CD4-positive, alpha-beta T cell (primary cell): ENCODE measurements at regions not wholly inside any gene's neighbourhood (a gene's known extent, or its start where the extent isn't known, plus 50 kb on each side); places are given as distances from the start of the nearest gene placed in this dataset.

ENCODE experiments used
- ATAC-seq: fragments of 200-7000 bp; cut with Tn5 transposase; one replicate; pipeline ENCODE4 v1.10.0; 2022; ENCODE audit warnings: mild to moderate bottlenecking; ENCODE audit not compliant: poor library complexity
- CTCF ChIA-PET: fragments of 350-600 bp; sonication (Branson Sonifier 250); formaldehyde crosslinking; loops from one replicate; lab custom pipeline; 2021; ENCODE audit warnings: antibody characterized with exemption, inconsistent platforms; lab: Charles Lee
- POLR2A ChIA-PET: fragments of 350-600 bp; sonication (Branson Sonifier 250); formaldehyde crosslinking; loops from one replicate; lab custom pipeline; 2021; ENCODE audit warnings: antibody characterized with exemption, inconsistent platforms; lab: Charles Lee
- DNase-seq, 14 experiments: peaks; one replicate each; pipeline ENCODE4 v3.0.0-alpha.2; 2013 to 2020; ENCODE audit warnings: mixed read lengths in 2 of 14
- H3K27ac ChIP-seq, 2 donors: one replicate each; pipeline versions ENCODE4 v1.5.1 to v1.7.0; 2013; ENCODE audit warnings: low read length in 2 of 2, low read depth in 1 of 2, mild to moderate bottlenecking in 1 of 2
- H3K27me3 ChIP-seq, 2 experiments: 1 replicate in 1 of 2; 2 replicates in 1 of 2; pipeline versions ENCODE4 v1.6.1 to v1.7.0; 2013; ENCODE audit warnings: low read length in 2 of 2, control low read depth in 1 of 2, mild to moderate bottlenecking in 1 of 2, moderate library complexity in 1 of 2; ENCODE audit not compliant: insufficient read depth in 2 of 2, control insufficient read depth in 1 of 2
- H3K36me3 ChIP-seq: one replicate; pipeline ENCODE4 v1.6.1; 2013; ENCODE audit warnings: low read length, control low read depth; ENCODE audit not compliant: insufficient read depth
- H3K4me1 ChIP-seq: one replicate; pipeline ENCODE4 v1.6.1; 2013; ENCODE audit warnings: low read length, control low read depth; ENCODE audit not compliant: insufficient read depth
- H3K4me3 ChIP-seq: one replicate; pipeline ENCODE4 v1.5.1; 2013; ENCODE audit warnings: mild to moderate bottlenecking, low read length, moderate library complexity
- H3K9me3 ChIP-seq, 2 experiments: 1 replicate in 1 of 2; 2 replicates in 1 of 2; pipeline versions ENCODE4 v1.6.1 to v1.7.0; 2013; ENCODE audit warnings: low read length in 2 of 2, mild to moderate bottlenecking in 2 of 2, control low read depth in 1 of 2, moderate library complexity in 1 of 2; ENCODE audit not compliant: control insufficient read depth in 1 of 2, insufficient read depth in 1 of 2
- H3K27ac Mint-ChIP-seq: one replicate; pipeline ENCODE4 v1.8.0; 2020; ENCODE audit warnings: mixed read lengths
- H3K27me3 Mint-ChIP-seq: one replicate; pipeline ENCODE4 v1.8.0; 2021; ENCODE audit warnings: mixed read lengths
- H3K36me3 Mint-ChIP-seq: one replicate; pipeline ENCODE4 v1.8.0; 2021; ENCODE audit warnings: low read depth, mixed read lengths
- H3K4me1 Mint-ChIP-seq: one replicate; pipeline ENCODE4 v1.8.0; 2021; ENCODE audit warnings: low read depth, mixed read lengths
- H3K4me3 Mint-ChIP-seq: one replicate; pipeline ENCODE4 v1.8.0; 2020; ENCODE audit warnings: mild to moderate bottlenecking, mixed read lengths
- H3K9me3 Mint-ChIP-seq: one replicate; pipeline ENCODE4 v1.8.0; 2020; ENCODE audit warnings: mixed read lengths
- CTCF ChIP-seq: fragments of 200-600 bp; IDR thresholded peaks from one replicate; pipeline ENCODE4 v1.8.0; 2022; ENCODE audit warnings: antibody characterized with exemption, mild to moderate bottlenecking
- intact Hi-C, 2 experiments: fragments of 100-400 bp; cut with DNase I in 1 of 2; cut with micrococcal nuclease in 1 of 2; formaldehyde crosslinking; loops; one replicate each; pipeline versions ENCODE4 v1.15.1 to v1.9.0; 2023 to 2025; cut with DNase I, micrococcal nuclease

- no peak for TF ChIP-seq CTCF
- no peaks in the 10 kb centered on the region for H3K36me3 ChIP-seq
- Mint-ChIP-seq H3K9me3 (peaks cover 11% of the 10 kb centered on the region), H3K27me3 (no peaks in the 10 kb centered on the region), H3K4me3 (no peak overlapping the region), H3K27ac (no peak overlapping the region), H3K36me3 (no peaks in the 10 kb centered on the region), H3K4me1 (no peaks in the 10 kb centered on the region)
- no peaks in the 10 kb centered on the region for H3K4me1 ChIP-seq
- H3K27ac ChIP-seq, result no peak overlapping the region
- DNase-seq (no peak), ATAC-seq (no peak)
- H3K4me3 ChIP-seq, result no peak overlapping the region
- CTCF ChIA-PET, result interaction anchor here (1.2 kb wide), 1 partner anchor 10 kb away, joined by 3 read pairs; no protein-coding TSS in a partner anchor
- no peaks in the 10 kb centered on the region for H3K27me3 ChIP-seq
- no peaks in the 10 kb centered on the region for H3K9me3 ChIP-seq
- POLR2A ChIA-PET, result no interaction called here
- intact Hi-C loops, result no loop called here
Observed at GRCh38 chr4:45316257-45316656, 589.9 kb upstream of the GNPDA2 start.

- H3K4me1 ChIP-seq, result no peaks in the 10 kb centered on the region
- no peaks in the 10 kb centered on the region for H3K4me1 Mint-ChIP-seq
- no peaks in the 10 kb centered on the region for H3K27me3 Mint-ChIP-seq
- H3K27ac ChIP-seq, result no peak overlapping the region
- no peaks in the 10 kb centered on the region for H3K36me3 Mint-ChIP-seq
- no peak overlapping the region for H3K27ac Mint-ChIP-seq
- no peak for DNase-seq
- H3K4me3 Mint-ChIP-seq, result no peak overlapping the region
- no peaks in the 10 kb centered on the region for H3K9me3 ChIP-seq
- H3K4me3 ChIP-seq, result no peak overlapping the region
- intact Hi-C loops, result no loop called here
- peaks cover 5% of the 10 kb centered on the region for H3K9me3 Mint-ChIP-seq
- no peak for ATAC-seq
- no peaks in the 10 kb centered on the region for H3K27me3 ChIP-seq
- ChIA-PET POLR2A (no interaction called here), CTCF (no interaction called here)
- no peaks in the 10 kb centered on the region for H3K36me3 ChIP-seq
- TF ChIP-seq CTCF, result no peak
Observed at GRCh38 chr4:45302828-45303227, 576.5 kb upstream of the GNPDA2 start.

- Mint-ChIP-seq H3K36me3 (no peaks in the 10 kb centered on the region), H3K4me3 (no peak overlapping the region), H3K27me3 (no peaks in the 10 kb centered on the region), H3K27ac (no peak overlapping the region), H3K9me3 (peaks cover 19% of the 10 kb centered on the region), H3K4me1 (no peaks in the 10 kb centered on the region)
- H3K27me3 ChIP-seq, result no peaks in the 10 kb centered on the region
- H3K27ac ChIP-seq, result no peak overlapping the region
- peaks cover 0 to 9% of the 10 kb centered on the region in 2 experiments for H3K9me3 ChIP-seq
- no peaks in the 10 kb centered on the region for H3K36me3 ChIP-seq
- TF ChIP-seq CTCF, result no peak
- no peak for DNase-seq
- no peaks in the 10 kb centered on the region for H3K4me1 ChIP-seq
- H3K4me3 ChIP-seq, result no peak overlapping the region
- POLR2A ChIA-PET, result no interaction called here
- intact Hi-C loops, result no loop called here
- ATAC-seq, result no peak
- CTCF ChIA-PET, result no interaction called here
Observed at GRCh38 chr4:45294464-45294863, 568.1 kb upstream of the GNPDA2 start.
